GM21528 (cell line): ENCODE measurements at regions not wholly inside any gene's neighbourhood (a gene's known extent, or its start where the extent isn't known, plus 50 kb on each side); places are given as distances from the start of the nearest gene placed in this dataset.

Experiments
- ATAC-seq: cut with Tn5 transposase; IDR thresholded peaks from one replicate; pipeline ENCODE4 v1.9.1; 2021; ENCODE audit warnings: mild to moderate bottlenecking, moderate library complexity; ENCODE audit not compliant: unreplicated experiment, low FRiP score

- ATAC-seq = no peak
These were observed 57.9 kb upstream of the LRFN2 start for GRCh38 chr6:40645043-40645442.

GRCh38 chr6:40642837-40643236, 55.7 kb upstream of the LRFN2 start:
- no peak for ATAC-seq

GRCh38 chr6:40642190-40642589, 55.0 kb upstream of the LRFN2 start:
- no peak for ATAC-seq

GRCh38 chr6:40640599-40641227, 53.5 kb upstream of the LRFN2 start:
- ATAC-seq = no peak
